Gastrocnemius medialis (tissue), 4 donors: ENCODE measurements at regions not wholly inside any gene's neighbourhood (a gene's known extent, or its start where the extent isn't known, plus 50 kb on each side); places are given as distances from the start of the nearest gene placed in this dataset.

ENCODE experiments used
- CTCF ChIP-seq, 5 experiments: fragments of 450-650 bp in 3 of 5; fragments of 200-600 bp in 2 of 5; sonication (generic) in 2 of 5; IDR thresholded peaks in 4 of 5; conservative IDR thresholded peaks in 1 of 5; 1 replicate in 4 of 5; 2 replicates in 1 of 5; pipeline ENCODE4 v1.5.1; 2016 to 2019; ENCODE audit warnings: antibody characterized with exemption in 5 of 5, mild to moderate bottlenecking in 3 of 5, moderate library complexity in 3 of 5
- POLR2A ChIP-seq, 2 donors: fragments of 450-650 bp; IDR thresholded peaks; one replicate each; pipeline ENCODE4 v1.6.1; 2017; ENCODE audit warnings: antibody characterized with exemption in 2 of 2, mild to moderate bottlenecking in 2 of 2, moderate library complexity in 2 of 2

GRCh38 chr18:52244658-52245057, 95.3 kb upstream of the DCC start:
- no peak for TF ChIP-seq CTCF (IDR thresholded peaks at IDR 0.05 in 4 of 5, conservative IDR thresholded peaks at IDR 0.05 in 1 of 5)
- TF ChIP-seq POLR2A (IDR thresholded peaks at IDR 0.05), result no peak
